GM13976 (cell line): ENCODE measurements at regions not wholly inside any gene's neighbourhood (a gene's known extent, or its start where the extent isn't known, plus 50 kb on each side); places are given as distances from the start of the nearest gene placed in this dataset.

Experiments
- DNase-seq: peaks from one replicate; pipeline ENCODE4 v3.0.0; 2012; ENCODE audit warnings: low spot score
- in situ Hi-C: fragments of 300-500 bp; cut with MboI; formaldehyde crosslinking; loops from one replicate; pipeline ENCODE4 v1.12.0; 2022; ENCODE audit warnings: low sequenced_read_pairs, mixed read lengths, inconsistent platforms; ENCODE audit not compliant: unreplicated experiment
- TF ChIP-seq, protein P1 (sequence below): IDR thresholded peaks from 2 replicates; pipeline ENCODE4 v1.5.1; 2012; ENCODE audit warnings: borderline replicate concordance, mild to moderate bottlenecking; ENCODE audit not compliant: insufficient read depth; ENCODE audit errors: extremely low read depth, missing control alignments, control extremely low read depth

DNA sequence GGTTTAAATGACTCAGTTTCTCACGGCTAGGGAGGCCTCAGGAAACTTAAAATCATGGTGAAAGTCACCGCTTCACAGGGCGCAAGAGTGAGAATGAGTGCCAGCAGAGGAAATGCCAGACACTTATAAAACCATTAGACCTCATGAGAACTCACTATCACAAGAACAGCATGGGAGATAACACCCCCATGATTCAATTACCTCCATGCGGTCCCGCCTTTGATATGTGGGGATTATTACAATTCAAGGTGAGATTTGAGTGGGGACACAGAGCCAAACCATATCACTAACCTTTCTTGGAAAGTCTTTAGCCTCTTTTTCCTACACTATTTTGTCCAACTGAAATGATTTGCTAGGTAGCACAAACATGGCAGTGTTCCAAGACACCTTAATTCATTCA, 533.9 kb upstream of the NUDT12 start:
- DNase-seq, result no peak
- in situ Hi-C loops, result no loop called here
- TF ChIP-seq, protein P1, sequence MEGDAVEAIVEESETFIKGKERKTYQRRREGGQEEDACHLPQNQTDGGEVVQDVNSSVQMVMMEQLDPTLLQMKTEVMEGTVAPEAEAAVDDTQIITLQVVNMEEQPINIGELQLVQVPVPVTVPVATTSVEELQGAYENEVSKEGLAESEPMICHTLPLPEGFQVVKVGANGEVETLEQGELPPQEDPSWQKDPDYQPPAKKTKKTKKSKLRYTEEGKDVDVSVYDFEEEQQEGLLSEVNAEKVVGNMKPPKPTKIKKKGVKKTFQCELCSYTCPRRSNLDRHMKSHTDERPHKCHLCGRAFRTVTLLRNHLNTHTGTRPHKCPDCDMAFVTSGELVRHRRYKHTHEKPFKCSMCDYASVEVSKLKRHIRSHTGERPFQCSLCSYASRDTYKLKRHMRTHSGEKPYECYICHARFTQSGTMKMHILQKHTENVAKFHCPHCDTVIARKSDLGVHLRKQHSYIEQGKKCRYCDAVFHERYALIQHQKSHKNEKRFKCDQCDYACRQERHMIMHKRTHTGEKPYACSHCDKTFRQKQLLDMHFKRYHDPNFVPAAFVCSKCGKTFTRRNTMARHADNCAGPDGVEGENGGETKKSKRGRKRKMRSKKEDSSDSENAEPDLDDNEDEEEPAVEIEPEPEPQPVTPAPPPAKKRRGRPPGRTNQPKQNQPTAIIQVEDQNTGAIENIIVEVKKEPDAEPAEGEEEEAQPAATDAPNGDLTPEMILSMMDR, result no peak

DNA sequence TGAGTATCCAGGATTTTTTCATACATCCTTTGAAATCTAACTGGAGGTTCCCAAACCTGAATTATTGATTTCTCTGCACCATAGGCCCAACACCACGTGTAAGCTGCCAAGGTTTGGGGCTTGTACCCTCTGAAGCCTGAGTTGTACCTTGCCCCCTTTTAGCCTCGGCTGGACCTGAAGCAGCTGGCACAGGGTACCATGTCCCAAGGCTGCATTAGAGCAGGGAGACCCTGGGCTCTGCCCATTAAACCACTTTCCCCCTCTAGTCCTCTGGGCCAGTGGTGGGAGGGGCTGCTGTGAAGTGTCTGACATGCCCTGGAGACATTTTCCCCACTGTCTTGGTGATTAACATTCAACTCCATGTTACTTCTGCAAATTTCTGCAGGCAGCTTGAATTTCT, 532.9 kb upstream of the NUDT12 start:
- no peak for DNase-seq
- TF ChIP-seq, protein P1, result no peak
- in situ Hi-C loops, result no loop called here

DNA sequence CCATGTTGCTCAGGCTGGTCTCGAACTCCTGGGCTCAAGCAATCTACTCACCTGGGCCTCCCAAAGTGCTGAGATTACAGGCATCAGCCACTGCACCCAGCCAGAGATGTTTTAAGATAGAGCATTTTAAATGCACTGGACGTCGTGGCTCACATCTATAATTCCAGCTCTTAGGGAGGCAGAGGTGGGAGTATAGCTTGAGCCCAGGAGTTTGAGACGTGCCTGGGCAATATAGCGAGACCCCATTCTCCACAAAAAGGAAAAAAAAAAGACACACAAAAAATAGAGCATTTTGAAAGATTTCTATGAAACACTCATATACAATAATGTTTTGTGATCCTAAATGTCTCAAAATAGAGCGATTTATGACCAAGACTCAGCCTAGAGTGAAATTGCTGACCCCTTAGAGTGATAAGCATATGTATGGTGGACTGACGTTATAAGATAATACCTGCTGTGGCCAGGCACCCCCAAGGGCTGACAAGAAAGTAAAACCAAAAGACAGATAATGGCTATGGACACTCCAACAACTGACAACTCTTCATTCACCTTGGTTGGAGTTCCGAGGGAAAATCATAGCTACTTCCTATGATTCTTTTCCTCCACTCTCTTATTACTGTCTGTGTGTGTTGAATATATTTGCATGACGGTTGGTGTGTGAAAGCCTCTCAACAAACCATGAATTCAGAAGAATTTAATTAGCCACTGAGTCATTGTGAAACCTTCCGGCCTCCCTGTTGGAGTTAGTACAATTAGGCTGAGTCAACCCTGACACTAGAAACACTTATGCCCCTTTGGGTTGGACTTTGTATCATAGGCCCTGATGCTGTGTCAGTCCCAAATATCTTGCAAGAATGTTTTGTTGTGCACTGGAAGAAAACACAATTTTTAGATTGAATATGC, 526.5 kb upstream of the NUDT12 start:
- no peak for DNase-seq
- TF ChIP-seq, protein P1, result no peak
- in situ Hi-C loops, result no loop called here

DNA sequence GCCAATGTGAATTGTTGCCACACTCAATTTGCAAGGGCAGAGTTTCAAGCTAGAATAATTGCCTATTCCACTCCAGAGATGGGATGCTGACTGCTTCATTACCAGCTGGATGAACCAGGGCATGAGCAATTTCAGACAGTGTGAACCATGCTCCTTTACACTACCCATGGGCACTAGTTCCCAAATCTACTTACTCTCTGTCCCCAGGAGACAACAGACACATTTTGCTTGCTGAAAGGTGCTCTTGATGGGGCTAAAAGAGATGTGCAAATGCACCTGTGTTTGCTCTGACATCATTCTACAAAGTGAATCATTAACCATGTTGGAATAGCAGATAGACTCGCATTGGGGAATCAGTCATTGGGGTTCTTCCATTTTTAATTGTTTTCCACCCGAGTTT, 522.3 kb upstream of the NUDT12 start:
- TF ChIP-seq, protein P1, result no peak
- DNase-seq, result no peak
- in situ Hi-C loops, result no loop called here

DNA sequence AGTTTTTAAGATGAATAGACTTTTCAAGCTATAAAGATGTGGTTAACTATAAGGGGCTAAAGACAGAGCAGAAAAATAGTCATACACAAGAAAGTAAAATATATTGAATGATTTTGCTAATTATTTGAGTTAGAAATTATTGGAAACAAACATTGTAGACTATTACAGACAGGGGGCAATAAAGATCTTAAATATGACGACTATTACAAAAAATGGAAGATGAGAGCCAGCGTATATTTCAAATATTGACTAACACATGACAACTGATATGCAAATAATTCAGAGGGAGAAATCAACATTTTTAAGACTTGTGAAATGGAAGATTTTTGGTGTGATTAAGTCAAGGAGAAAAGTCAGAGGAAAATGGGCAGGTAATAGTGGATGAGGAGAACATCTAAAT, 520.2 kb upstream of the NUDT12 start:
- in situ Hi-C loops, result no loop called here
- TF ChIP-seq, protein P1, result no peak
- no peak for DNase-seq

DNA sequence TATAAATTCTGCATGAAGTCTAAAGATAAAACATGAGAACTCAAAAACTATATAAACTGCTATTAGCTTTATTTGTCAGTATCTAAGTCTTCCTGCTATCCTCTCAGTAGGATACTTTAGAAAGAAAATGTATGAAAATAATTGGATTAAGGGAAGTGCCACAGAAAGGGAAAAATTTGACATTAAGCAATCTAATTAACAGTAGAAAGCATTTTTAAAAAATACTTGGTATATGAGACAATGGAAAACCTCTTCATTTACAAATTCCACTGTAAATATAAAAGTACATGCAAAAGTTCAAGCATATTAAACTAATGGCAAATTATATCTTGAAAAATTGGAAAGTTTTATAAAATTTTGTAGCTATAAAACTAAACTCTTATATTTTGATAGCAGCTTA, 518.6 kb upstream of the NUDT12 start:
- TF ChIP-seq, protein P1, result no peak
- in situ Hi-C loops, result no loop called here
- DNase-seq, result no peak
